Bone marrow (tissue), 2 donors: ENCODE measurements at regions not wholly inside any gene's neighbourhood (a gene's known extent, or its start where the extent isn't known, plus 50 kb on each side); places are given as distances from the start of the nearest gene placed in this dataset.

Source experiments
- DNase-seq, 2 donors: peaks; one replicate each; lab custom pipeline; 2025; lab: John Stamatoyannopoulos, UW

DNA sequence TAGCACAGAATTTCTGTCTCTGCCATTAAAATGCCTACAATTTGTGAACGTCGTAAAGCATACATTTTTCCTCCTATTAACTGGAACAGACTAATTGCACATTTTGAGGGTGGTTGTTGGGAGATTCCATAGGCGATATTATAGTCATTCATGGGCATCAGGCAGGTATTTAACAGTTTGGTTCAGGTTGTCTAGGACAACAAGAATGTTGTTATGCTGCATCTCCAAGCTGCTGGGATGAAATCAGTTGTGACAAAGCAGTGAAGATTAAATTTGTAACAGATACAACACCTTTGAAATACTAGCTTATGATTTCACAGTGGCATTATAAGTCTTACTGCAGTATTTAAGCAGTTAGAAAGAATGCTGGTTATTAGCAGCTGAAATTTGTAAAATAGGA, 339.7 kb upstream of the PITX2 start:
- DNase-seq = no peak

DNA sequence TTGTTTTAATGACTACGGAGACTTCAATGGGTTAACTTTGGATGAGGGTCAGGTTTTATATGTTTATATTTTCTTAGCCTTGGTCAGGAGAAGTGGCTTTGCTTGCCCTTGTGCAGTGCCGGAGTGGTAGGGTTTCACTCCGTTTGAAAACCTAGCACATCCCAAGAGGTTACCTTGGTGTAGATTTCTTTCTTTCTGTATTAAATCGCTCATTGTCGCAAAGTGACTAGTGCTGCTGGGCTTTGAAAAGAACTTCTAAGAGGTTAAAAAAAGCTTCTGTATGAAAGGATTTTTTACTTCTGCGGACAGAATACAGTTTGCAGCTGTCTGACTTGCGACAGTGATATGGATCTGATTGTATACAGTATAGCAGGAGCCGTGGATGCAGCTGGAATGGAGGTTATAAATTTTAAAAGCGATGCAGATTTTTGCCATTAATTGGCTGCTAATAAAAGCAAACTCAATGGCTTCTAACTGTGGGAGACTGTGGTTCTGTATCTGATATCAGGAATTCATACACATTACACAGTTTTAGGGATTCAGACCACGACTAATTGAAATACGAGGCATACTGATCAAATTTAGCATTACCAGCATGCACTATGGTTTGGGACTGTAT, 340.9 kb upstream of the PITX2 start:
- DNase-seq = no peak

DNA sequence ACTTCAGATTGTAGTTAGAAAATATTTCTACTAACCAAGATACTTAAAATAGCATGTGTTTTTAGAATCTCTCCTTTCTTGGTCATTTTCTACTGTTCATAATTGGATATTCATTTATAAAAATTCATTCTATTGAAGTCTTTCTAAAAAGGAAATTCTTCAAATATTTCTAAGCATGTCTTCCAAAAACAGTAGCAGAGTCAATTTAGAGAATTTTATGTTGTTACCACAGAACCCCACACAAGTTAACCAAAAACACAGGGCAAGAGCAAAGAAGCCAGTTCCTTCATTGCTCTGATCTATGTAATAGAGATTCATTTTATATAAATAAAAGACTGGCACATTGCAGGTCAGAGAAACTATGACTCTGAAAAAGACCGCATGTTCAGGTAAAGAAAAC, 345.1 kb upstream of the PITX2 start:
- no peak for DNase-seq

DNA sequence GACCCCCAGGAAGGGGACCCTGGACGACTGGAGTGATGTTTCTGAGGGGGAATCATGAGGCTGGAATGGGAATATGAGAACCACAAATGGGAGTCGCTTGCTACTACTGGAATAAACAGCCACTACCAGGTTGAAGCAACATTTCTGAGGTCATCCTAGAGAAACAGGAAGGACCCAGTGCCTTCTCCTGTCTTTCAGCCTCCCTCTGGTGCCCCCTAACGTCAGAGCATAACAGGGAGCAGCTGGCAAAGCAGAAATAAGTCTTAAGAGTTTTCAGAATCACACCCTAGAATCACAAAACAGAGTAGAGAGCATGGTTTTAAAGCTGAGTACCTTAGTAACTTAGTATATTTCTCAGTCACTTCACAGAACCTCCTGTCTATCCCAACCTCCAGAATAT, 347.8 kb upstream of the PITX2 start:
- DNase-seq = no peak

DNA sequence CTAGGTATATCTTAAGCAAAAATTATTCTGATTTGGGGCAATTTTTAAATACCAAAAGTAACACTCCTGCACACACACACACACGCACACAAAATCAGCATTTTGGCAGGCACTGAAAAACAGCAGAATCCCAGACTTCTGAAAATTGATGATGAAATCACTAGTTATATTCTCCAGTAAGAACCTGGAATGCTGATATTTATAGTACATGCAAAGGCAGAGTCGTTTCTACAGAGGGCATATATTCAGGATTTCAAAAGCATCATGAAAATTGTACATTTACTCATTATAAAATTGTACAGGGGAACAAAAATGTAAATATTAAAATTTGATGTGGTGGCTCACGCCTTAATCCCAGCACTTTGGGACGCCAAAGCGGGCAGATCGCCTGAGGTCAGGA, 352.5 kb upstream of the PITX2 start:
- DNase-seq = no peak

DNA sequence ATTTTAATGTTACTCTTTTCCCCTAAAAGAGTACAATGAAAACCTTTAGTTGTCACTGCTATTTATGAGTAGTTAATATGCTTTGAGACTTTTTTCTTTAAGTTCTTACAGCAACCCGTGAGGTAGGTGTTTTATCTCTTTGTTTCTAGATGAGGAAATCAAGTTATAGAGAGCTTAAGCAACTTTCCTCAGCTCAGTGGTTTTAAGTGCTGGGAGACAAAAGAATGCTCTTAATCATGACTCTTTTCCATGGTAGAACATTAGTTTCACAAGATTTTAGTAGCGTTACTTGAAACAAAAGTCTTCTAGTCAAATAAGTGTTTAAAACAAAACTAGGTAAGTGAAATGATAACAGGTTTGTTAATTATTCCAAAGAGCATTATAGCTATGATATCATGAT, 354.7 kb upstream of the PITX2 start:
- no peak for DNase-seq

DNA sequence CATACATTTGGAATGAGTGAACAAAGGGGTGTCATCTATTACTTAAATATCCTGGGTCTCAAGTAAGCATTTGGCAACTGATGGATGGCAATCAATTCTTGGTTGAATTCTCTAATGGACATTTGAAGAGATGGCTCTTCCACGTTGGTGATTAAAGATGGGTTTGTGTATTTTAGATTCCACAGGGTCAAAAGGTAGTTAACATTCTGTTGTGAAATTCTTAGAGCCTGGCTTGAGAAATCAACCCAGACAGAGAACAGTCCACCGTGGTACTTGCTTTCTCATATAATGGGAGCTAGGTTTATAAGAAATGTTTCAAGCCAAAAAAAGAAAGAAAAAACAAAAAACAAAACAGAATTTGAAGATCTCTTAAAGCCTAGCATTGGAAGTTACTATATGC, 355.9 kb upstream of the PITX2 start:
- DNase-seq = no peak

DNA sequence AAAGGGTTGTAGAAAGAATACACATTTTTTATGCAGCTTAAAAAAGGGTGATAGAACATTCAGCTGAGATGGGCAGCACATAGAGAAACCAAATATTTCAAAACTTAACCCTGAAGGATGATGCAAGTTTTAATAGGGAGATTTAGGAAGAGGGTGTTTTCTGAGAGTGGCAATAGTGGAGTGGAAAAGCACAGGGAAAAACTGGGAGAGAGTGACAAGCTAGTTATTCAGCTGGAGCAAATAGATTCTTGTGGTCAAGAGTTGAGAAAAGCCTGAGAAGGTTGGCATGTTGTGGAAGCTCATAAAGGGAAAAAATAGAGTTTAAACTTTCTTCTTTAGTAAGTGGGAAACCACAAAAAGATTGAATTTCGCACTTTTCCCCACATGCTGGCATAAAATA, 359.6 kb upstream of the PITX2 start:
- no peak for DNase-seq

DNA sequence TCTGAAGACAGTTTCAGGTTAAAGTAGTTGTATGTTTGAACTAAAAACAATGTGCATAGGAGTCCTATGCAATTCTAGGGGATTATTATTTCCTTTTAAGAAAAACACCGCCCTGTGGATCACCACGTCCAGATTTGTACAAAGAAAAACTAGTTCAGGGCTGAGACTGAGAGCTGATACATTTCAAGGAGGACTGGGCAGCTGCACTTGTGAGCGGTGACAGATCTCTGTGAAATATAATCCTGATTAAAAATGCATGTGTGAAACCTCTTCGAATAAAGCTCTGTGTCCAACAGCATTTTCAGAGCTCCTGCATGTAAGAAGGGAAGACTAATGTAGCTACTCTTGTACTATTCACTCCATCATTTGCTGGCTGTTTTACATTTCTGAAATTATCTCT, 365.8 kb upstream of the PITX2 start:
- DNase-seq = no peak

DNA sequence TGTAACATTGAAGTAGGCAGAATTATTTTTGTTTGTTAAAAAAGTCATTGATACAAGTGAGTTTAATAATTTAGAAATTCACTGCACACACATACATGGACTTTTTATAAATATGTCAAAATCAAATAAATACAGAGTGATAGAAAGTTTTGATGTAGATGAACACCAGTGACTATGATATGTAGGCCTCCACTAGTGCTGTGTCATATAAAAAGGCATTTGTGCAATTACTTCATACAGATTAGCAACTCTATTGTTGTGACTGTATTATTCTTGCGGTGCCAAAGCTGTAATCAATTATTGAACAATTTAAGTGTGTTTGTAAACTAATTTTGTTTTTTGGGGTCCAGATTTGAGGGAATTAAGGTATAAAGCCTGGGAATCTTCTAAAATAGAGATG, 366.2 kb upstream of the PITX2 start:
- no peak for DNase-seq

DNA sequence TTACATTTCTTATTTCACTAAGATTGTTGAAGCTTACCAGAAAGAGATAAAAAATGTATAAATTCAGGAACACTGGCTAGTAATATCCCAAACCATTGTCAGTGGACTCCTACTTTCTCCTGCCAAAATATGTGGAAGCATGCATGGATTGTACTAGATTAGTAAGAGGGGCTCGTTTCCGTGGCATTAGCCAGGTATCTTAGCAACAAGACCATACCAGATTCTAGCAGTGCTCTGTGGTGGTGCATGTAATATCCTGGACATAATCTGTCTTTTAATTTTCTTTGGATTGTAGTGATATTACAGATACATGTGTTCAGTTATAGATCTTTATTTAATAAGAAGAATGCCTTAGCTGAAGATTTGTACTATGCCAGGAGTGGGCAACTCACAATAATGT, 371.9 kb upstream of the PITX2 start:
- DNase-seq = no peak

DNA sequence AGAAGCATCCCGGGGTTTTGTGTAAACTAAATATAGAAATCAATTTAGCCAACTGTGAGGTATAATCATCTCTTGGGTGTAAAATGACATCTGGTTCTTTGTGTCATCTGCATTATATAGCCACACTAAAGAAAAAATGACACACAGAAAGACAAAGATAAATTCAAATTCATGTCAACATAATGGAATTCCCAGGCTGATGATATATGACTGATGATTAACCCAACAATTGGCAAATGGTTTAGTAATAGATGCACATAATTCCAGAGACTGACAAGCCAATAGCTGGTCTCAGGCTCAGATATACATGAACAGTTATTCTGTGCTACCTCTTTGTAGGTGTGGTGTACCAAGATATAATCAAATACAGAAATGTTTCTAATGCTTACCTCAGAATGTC, 375.4 kb upstream of the PITX2 start:
- DNase-seq = no peak

DNA sequence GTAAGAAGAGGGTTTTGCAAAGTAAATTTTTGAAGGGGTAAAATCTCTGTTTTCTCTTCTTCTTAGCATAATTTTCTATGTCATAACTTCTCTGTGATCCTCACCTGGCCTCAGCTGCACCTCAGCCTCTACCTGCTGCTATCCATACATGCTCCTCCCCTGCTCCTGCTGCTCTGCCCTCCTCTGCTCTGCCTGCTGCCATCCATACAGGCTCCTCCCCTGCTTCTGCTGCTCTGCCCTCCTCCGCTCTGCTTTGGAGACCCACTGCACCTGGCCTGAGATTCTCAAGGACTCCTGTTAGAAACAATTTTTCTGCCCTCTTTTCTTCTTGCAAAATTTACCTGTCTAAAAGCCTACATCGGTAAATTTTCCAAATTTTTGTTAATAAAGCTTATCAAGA, 388.6 kb upstream of the PITX2 start:
- DNase-seq = no peak

DNA sequence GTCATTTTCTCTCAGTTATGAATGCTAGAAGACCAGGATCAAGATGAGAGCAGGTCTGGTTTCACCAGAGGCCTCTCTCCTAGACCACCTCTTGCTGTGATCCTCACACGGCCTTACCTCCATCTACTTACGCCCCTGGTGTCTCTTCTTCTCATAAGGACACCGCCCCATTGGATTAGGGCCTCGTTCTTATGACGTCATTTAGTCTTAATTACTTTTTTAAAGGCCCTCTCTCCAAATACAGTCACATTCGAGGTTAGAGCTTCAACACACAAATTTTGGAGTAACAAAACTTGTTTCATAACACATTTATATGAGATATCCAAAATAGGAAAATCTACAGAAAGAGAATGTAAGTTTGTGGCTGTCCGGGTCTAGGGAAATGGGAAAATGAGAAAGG, 391.0 kb upstream of the PITX2 start:
- no peak for DNase-seq

DNA sequence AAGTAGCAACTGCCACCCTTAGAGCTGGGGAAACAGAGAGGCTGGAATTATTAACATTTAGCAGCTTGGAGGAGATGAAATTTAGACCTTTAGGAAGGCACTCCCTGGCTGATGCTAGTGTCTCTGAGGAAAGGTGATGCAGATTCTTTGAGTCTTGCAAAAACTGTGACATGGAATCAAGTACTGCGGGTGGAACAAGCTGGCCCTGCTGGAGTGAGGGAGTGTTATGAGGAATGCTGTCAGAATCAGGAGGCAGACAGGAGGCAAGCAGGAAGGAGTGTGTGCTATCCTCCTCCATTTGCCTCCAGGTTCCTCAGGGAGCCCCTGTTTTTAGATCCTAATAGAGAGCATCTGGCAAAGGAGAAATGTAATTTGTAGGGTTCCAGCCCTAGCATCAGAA, 391.7 kb upstream of the PITX2 start:
- DNase-seq = no peak

DNA sequence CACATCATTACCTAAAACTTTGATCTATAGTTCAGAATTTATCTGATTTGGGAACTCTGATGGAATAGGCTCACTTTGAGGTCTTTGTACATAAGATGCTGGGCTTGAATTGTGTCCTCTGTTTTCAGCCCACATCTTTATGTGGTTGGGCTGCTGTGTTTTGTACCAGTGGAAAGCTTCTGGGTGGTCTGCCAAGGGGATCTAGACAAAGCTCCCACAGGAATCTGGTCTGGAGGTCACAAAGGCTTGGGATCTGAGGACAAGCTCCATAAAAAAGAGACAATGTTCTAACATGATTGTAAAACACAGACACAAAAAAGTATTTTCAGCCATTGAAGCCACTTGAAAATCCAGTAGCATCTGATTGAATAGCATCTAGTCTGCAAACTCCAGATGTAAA, 393.5 kb upstream of the PITX2 start:
- no peak for DNase-seq

DNA sequence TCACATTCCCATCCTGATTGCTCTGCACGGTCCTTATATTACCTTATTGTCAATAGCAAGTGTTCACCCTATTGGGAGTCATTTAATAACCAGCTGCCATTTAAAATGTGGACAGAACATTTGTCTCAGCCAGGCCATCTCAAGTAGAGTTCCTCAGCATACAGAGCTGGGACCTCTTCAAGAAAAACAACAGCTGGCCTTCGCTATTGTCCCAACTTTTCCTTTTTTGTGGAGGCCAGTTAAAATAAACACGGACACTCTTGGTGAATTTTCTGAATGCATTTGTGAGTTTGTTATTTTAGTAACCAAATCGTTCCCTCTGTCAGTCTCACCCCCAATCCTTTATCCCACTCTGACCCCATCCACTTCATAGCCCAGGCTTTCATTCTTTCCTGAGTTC, 395.3 kb upstream of the PITX2 start:
- DNase-seq = no peak

DNA sequence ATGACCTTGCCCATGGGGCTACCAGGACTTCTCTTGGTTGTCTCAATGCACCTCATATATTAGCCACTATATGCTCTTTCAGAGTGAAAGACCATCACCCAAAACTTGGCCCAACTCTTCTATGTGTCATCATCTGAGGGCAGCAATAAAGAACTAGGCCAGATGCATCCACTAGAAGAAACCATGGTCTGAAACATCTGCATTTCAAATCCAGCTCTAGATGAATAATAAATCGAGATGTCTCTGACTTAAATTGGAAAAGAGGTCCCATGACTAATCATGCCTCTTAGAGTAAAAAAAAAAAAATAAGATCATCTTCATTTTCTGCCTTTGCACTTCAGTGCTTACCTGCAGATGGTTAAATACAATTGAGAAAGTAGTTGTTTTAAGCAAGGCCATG, 397.6 kb upstream of the PITX2 start:
- no peak for DNase-seq

DNA sequence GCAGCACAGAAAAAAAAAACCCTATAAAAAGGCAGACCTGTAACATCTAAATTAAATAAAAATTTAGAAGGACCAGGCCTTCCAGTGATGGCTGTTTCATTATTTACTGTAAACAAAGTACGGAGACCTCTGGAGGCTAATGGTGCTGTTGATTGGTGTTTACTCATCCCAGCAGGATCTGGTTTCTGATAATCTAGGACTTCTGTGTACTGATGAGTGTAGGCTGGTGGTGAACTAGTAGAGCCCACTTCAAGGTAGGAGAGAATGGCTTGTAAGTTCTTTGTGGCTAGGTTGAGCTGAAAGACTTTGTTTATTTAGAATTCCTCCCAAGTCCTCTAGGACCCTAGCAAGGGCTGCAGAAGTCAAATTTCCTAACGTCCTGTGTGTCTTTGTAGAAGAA, 398.1 kb upstream of the PITX2 start:
- DNase-seq = no peak

DNA sequence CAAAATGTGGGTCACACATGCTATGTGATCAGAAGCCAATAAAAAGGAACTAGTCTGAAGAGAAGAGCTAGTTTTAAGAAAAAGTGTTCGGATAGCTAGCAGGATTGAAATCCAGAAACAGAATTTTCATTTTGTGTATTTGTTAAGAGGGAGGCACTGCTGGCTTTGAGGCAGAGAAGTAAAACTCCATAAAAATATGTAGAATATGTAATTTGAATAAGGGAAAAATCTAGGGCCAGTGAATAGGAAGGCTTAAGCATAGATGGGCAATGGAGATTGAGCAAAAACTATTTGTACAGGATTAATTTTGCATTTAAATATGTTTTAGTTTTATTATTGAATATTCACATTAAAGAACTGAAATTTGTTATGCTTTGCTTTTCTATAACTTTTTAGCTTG, 399.9 kb upstream of the PITX2 start:
- DNase-seq = no peak

DNA sequence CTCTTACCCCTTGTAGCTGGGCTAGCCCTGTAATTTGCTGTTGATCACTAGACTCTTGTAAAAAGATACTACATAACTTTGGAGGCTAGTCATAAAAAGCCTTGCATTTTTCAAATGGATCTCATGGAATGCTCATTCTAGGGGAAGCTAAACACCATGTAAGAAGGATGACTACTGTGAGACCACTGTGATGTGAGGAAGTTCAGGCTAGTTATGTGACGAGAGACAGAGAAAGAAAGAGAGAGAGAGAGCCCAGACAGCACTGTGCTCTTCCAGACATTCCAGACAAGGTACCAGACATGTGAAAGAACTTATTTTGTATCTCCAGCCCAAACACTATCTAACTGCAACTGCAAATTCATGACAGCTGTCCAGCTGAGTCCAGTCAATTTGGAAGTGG, 404.6 kb upstream of the PITX2 start:
- no peak for DNase-seq

DNA sequence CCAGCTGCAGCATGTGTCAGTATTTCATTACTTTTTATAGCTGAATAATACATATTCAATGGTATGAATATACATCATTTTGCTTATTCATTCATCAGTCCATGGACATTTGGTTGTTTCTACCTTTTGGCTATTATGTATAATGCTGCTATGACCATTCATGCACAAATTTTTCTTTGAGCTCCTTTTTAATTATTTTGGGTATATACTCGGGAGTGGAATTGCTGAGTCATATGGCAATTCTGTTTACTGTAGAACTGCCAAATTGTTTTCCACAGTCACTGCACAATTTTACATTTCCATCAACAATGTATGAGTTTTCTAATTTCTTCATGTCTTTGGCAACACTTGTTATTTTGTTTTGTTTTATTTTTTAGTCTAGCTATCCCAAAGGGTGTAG, 405.9 kb upstream of the PITX2 start:
- no peak for DNase-seq

DNA sequence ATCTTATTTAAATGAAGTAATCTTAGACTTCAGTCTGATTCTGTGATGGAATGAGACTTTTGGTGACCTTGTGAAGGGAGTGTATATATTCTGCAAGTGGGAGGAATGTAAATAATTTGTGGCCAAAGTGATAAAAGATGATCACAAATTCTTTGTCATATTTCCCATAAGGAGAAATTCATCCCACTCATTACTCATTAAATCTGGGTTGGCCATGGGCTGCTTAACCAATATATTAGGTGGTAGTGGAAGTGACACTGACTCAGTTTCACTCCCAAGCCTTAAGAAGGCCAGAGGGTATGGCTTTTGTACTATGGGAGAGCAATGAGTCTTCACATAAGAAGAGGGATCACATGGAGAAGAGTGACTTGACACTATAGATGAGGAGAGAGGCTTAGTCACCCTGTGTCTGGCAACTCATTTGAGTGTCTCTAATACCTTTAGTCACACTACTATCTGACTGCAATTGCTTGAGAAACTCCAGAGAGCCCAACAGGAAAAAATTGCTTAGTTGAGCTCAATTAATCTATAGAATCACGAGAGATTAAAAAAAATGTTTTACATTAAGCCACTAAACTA, 408.2 kb upstream of the PITX2 start:
- DNase-seq = no peak

DNA sequence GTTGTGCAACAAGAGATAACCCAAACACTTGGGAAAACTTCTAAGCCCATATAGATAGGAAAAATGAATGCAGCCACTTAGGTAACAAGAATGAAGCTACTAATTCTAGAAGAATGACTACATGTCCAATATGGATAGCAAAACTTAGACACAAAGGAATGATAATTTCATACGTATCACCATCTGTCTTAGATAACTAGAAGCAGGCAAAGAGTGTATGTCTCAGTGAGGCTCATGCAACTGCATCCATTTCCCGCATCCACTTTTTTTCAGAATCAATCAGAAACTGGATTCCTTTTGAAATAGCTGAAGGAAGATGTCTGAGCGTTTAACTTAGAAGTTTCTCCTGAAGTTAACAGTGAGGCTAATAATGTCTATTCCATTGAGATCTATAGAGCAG, 408.7 kb upstream of the PITX2 start:
- DNase-seq = no peak
